ENCODE measurements at regions not wholly inside any gene's neighbourhood (a gene's known extent, or its start where the extent isn't known, plus 50 kb on each side); places are given as distances from the start of the nearest gene placed in this dataset.

DNA sequence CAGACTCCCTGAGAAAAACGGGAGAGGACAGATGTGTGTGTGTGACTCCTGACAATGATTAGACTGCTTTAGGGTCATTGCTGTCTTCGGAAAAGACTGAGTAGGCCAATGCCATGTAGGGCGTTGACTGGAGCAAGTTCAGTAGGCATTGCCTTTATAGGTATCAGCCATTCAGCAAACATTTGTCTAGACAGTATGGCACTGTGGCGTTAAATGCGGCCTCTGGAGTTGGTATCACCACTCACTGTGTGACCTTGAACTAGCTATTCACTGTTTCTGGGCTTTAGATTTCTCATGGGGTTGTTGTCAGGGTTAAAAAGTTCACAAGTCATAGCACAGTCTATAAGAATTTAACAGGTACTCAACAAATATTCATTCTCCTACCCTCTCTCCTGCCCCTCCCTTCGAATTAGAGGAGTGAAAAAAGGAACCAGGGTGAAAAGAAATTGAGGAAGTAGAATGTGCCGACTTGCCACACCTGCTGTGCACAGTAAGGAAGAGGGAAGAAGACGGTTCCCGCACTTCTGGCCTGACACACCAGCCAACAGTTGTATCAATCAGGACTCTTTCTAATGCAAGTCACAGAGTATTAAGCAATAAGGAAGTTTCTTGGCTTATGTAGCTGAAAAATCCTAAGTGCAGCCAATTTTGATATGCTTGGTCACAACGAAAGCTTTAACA lies 83.2 kb upstream of the PLAC8 start:
- H3K79me2 ChIP-seq (ENCODE audit: control insufficient read depth, insufficient read depth, low read length) = no peaks in the 10 kb centered on the region
- intact Hi-C loops (cut with micrococcal nuclease) = no loop called here
- peaks cover 10% of the 10 kb centered on the region for H3K4me1 ChIP-seq (ENCODE audit: control insufficient read depth, extremely low read depth, insufficient read depth, low read length)
- no peak overlapping the region for H3K27ac ChIP-seq (ENCODE audit: insufficient read depth, low read depth, low read length)
- no peak overlapping the region for H3K4me3 ChIP-seq (replicated peaks in 1 of 3; ENCODE audit: insufficient read depth in 1 of 3, low read depth in 1 of 3, low read length in 3 of 3)
- no TSS peak for BruUV-seq (replicated peaks)
- TF ChIP-seq MAX (IDR thresholded peaks at IDR 0.05; ENCODE audit: insufficient read depth, insufficient read length) = no peak
- no peak for TF ChIP-seq MYC (IDR thresholded peaks at IDR 0.05; ENCODE audit: low read depth, low read length)
- TF ChIP-seq JUN (IDR thresholded peaks at IDR 0.05; ENCODE audit: borderline replicate concordance, insufficient read depth, insufficient read length, low read depth) = no peak
- no peak for TF ChIP-seq GATA2 (IDR thresholded peaks at IDR 0.05; ENCODE audit: insufficient read depth, insufficient read length, low read depth, low read length)
- no peak for TF ChIP-seq CTCF (IDR thresholded peaks at IDR 0.05; ENCODE audit: extremely low read depth in 1 of 2, insufficient read depth in 1 of 2, low read depth in 1 of 2, low read length in 2 of 2)
- TF ChIP-seq POLR2A (IDR thresholded peaks at IDR 0.05; ENCODE audit: low read depth, low read length) = no peak
- TF ChIP-seq EZH2 (IDR thresholded peaks at IDR 0.05; ENCODE audit: borderline replicate concordance, low read depth, low read length, severe bottlenecking) = no peak
- TF ChIP-seq FOS (IDR thresholded peaks at IDR 0.05; ENCODE audit: borderline replicate concordance, insufficient read depth, low read length) = no peak
- no peak for TF ChIP-seq POLR2AphosphoS5 (IDR thresholded peaks at IDR 0.05; ENCODE audit: insufficient read depth, low read depth, low read length)
- H3K27me3 ChIP-seq (ENCODE audit: control insufficient read depth in 2 of 2, insufficient read depth in 2 of 2, low read length in 2 of 2) = no peaks in the 10 kb centered on the region
- no peaks in the 10 kb centered on the region for H3K9me3 ChIP-seq (replicated peaks; ENCODE audit: control insufficient read depth, insufficient read depth, low read length)
- H3K36me3 ChIP-seq (ENCODE audit: control insufficient read depth in 2 of 2, extremely low read depth in 1 of 2, insufficient read depth in 2 of 2, low read length in 2 of 2) = no peaks in the 10 kb centered on the region
- dilution Hi-C loops (cut with MboI; ENCODE audit: extremely low pct_ligation_motif_present, low sequenced_read_pairs) = no loop called here
- H3K9ac ChIP-seq (replicated peaks; ENCODE audit: extremely low read depth, insufficient read depth, low read length) = no peak overlapping the region
- FAIRE-seq = no peak
- no peak overlapping the region for H3K4me2 ChIP-seq (ENCODE audit: insufficient read depth, low read length)
- no peak for DNase-seq (ENCODE audit: low read depth, low spot score)
- no peak overlapping the region for H2AFZ ChIP-seq (ENCODE audit: low read depth, low read length)
- H4K20me1 ChIP-seq (replicated peaks; ENCODE audit: control insufficient read depth, extremely low read depth, insufficient read depth, low read length) = no peaks in the 10 kb centered on the region
- POLR2A ChIA-PET = no interaction called here
- H3K9me1 ChIP-seq (replicated peaks; ENCODE audit: control insufficient read depth, extremely low read depth, insufficient read depth, low read length) = no peaks in the 10 kb centered on the region
- CTCF ChIA-PET = no interaction called here
